NT2/D1 (cell line): ENCODE measurements at regions not wholly inside any gene's neighbourhood (a gene's known extent, or its start where the extent isn't known, plus 50 kb on each side); places are given as distances from the start of the nearest gene placed in this dataset.

Experiments used
- DNase-seq: peaks from one replicate; pipeline ENCODE4 v3.0.0-alpha.2; 2011; ENCODE audit warnings: low read depth, low spot score
- H3K27me3 ChIP-seq: 2 replicates; pipeline ENCODE4 v1.6.0; 2011; ENCODE audit warnings: mild to moderate bottlenecking; ENCODE audit not compliant: insufficient read length, insufficient read depth
- H3K36me3 ChIP-seq: 2 replicates; pipeline ENCODE4 v1.6.1; 2011; ENCODE audit warnings: mild to moderate bottlenecking, low read length, mixed read lengths; ENCODE audit not compliant: insufficient read depth, insufficient read length
- H3K4me1 ChIP-seq: 2 replicates; pipeline ENCODE4 v1.5.1; 2011; ENCODE audit not compliant: insufficient read depth, insufficient read length
- H3K4me3 ChIP-seq: 2 replicates; pipeline ENCODE4 v1.5.1; 2011; ENCODE audit warnings: low read depth; ENCODE audit not compliant: insufficient read length
- H3K9ac ChIP-seq: 2 replicates; pipeline ENCODE4 v1.6.0; 2011; ENCODE audit warnings: low read depth; ENCODE audit not compliant: insufficient read length
- H3K9me3 ChIP-seq: 2 replicates; pipeline ENCODE4 v1.5.1; 2011; ENCODE audit warnings: mild to moderate bottlenecking, low read length; ENCODE audit not compliant: insufficient read depth
- SUZ12 ChIP-seq: IDR thresholded peaks from 2 replicates; pipeline ENCODE4 v1.6.1; 2011; ENCODE audit not compliant: insufficient read length, insufficient read depth; ENCODE audit errors: extremely low read depth
- YY1 ChIP-seq: IDR thresholded peaks from 2 replicates; pipeline ENCODE4 v1.6.1; 2011; ENCODE audit not compliant: insufficient read length, insufficient read depth
- ZNF274 ChIP-seq: IDR thresholded peaks from 2 replicates; pipeline ENCODE4 v1.6.1; 2011; ENCODE audit warnings: mild to moderate bottlenecking, low read depth, low read length

DNA sequence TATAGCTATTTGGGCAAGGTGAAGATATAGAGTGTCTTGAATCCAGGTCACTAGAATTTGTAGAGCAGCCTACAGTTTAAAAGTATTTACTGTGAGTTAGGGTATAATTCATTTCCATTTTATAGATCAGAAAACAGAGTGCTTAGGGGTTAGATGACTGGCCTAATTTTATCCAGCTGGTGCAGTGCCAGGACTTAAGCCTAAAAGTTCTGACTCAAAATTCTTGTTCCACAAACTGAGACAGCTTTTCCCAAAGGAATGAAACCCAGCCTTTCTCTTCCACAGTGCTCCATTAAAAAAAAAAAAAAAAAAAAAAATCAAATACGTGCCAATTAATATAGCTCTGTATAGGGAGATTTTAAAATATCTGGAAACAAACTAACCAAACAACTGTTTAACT, 441.0 kb upstream of the MARCKS start:
- DNase-seq = no peak
- no peak overlapping the region for H3K4me3 ChIP-seq
- no peaks in the 10 kb centered on the region for H3K36me3 ChIP-seq
- H3K9me3 ChIP-seq = no peaks in the 10 kb centered on the region
- no peak overlapping the region for H3K9ac ChIP-seq
- H3K27me3 ChIP-seq = no peaks in the 10 kb centered on the region
- TF ChIP-seq SUZ12 = no peak
- no peak for TF ChIP-seq ZNF274
- TF ChIP-seq YY1 = no peak
- no peaks in the 10 kb centered on the region for H3K4me1 ChIP-seq

DNA sequence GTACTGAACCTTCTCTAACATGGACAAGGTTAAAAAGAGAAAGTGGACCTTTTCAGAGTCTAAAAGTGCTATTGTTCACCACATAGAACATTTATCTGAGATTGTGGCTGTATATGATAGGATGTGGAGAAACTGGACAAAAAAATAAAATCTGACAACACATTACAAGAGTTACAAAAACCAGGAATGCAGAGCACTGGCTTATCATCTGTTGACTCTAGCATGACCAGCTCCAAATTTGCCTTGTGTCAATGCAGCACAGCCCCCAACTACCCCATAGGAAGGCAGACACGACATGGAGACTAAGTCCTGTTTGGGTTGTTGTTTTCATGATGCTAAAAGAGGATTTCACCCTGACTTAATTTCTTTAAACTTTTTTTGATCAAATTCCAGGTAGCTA, 436.9 kb upstream of the MARCKS start:
- H3K27me3 ChIP-seq = no peaks in the 10 kb centered on the region
- H3K9ac ChIP-seq = no peak overlapping the region
- H3K4me3 ChIP-seq = no peak overlapping the region
- H3K4me1 ChIP-seq = no peaks in the 10 kb centered on the region
- no peaks in the 10 kb centered on the region for H3K36me3 ChIP-seq
- TF ChIP-seq ZNF274 (no peak), SUZ12 (no peak), YY1 (no peak)
- H3K9me3 ChIP-seq = no peaks in the 10 kb centered on the region
- DNase-seq = no peak

GRCh38 chr6:113421997-113422396, 435.1 kb upstream of the MARCKS start:
- Histone ChIP-seq H3K27me3 (no peaks in the 10 kb centered on the region), H3K9ac (no peak overlapping the region), H3K4me3 (no peak overlapping the region), H3K4me1 (no peaks in the 10 kb centered on the region), H3K36me3 (no peaks in the 10 kb centered on the region), H3K9me3 (no peaks in the 10 kb centered on the region)
- no peak for TF ChIP-seq SUZ12
- no peak for TF ChIP-seq ZNF274
- TF ChIP-seq YY1 = no peak
- no peak for DNase-seq

GRCh38 chr6:113423956-113424355, 433.2 kb upstream of the MARCKS start:
- Histone ChIP-seq H3K9ac (no peak overlapping the region), H3K27me3 (no peaks in the 10 kb centered on the region), H3K9me3 (no peaks in the 10 kb centered on the region), H3K4me3 (no peak overlapping the region), H3K36me3 (no peaks in the 10 kb centered on the region), H3K4me1 (no peaks in the 10 kb centered on the region)
- TF ChIP-seq ZNF274 = no peak
- no peak for TF ChIP-seq YY1
- no peak for TF ChIP-seq SUZ12
- no peak for DNase-seq

DNA sequence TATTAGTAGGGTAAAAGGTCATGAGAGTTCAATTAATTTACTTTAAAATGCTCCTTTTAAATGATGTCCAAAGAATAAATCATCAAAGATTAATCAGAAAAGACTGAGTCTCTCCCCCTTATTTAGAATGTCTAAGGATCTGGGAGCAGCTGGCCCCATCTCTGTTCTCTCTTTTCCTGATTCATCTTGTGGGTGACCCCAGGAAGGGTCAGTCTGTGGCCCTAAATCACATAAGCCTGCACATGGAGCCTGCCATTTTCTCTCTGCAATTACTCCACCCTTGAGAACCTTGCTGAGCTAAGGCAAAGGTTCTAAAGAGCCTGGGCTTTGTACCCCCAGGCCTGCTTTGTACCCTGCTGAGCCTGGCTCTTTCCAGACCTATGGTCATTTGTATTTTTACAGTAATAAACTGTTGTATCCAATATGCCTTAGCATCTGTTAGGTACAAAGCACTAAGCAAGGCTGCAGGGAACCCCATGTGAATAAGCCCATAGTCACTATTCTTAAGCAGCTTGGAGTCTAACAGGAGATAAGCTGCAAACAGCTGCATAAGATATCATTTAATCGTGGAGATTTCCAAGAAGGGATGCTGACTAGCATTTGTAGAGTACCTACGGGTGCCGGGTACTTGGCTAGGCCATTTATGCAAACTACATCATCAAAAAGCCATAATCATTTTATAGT, 431.0 kb upstream of the MARCKS start:
- no peak overlapping the region for H3K9ac ChIP-seq
- H3K36me3 ChIP-seq = no peaks in the 10 kb centered on the region
- TF ChIP-seq SUZ12 = no peak
- TF ChIP-seq ZNF274 = no peak
- no peak for TF ChIP-seq YY1

GRCh38 chr6:113427617-113428016, 429.5 kb upstream of the MARCKS start:
- H3K9me3 ChIP-seq = no peaks in the 10 kb centered on the region

More for the DNA sequence above, 431.0 kb upstream of the MARCKS start:
- Histone ChIP-seq H3K4me3 (no peak overlapping the region), H3K9me3 (no peaks in the 10 kb centered on the region), H3K27me3 (no peaks in the 10 kb centered on the region), H3K4me1 (no peaks in the 10 kb centered on the region)
- DNase-seq = no peak

GRCh38 chr6:113428702-113429101, 428.4 kb upstream of the MARCKS start:
- Histone ChIP-seq H3K4me3 (no peak overlapping the region), H3K9ac (no peak overlapping the region), H3K9me3 (no peaks in the 10 kb centered on the region), H3K36me3 (no peaks in the 10 kb centered on the region), H3K4me1 (no peaks in the 10 kb centered on the region), H3K27me3 (no peaks in the 10 kb centered on the region)
- DNase-seq = no peak
- TF ChIP-seq SUZ12 (no peak), ZNF274 (no peak), YY1 (no peak)

More at GRCh38 chr6:113427617-113428016, 429.5 kb upstream of the MARCKS start:
- H3K4me1 ChIP-seq = no peaks in the 10 kb centered on the region
- no peaks in the 10 kb centered on the region for H3K27me3 ChIP-seq
- no peak overlapping the region for H3K9ac ChIP-seq
- H3K36me3 ChIP-seq = no peaks in the 10 kb centered on the region
- no peak overlapping the region for H3K4me3 ChIP-seq
- TF ChIP-seq SUZ12 (no peak), ZNF274 (no peak), YY1 (no peak)
- DNase-seq = no peak

- Histone ChIP-seq H3K4me3 (no peak overlapping the region), H3K9me3 (no peaks in the 10 kb centered on the region), H3K9ac (no peak overlapping the region), H3K36me3 (no peaks in the 10 kb centered on the region), H3K4me1 (no peaks in the 10 kb centered on the region), H3K27me3 (no peaks in the 10 kb centered on the region)
- TF ChIP-seq ZNF274 (no peak), YY1 (no peak), SUZ12 (no peak)
- DNase-seq = no peak
Measured at GRCh38 chr6:113432521-113433334, 424.4 kb upstream of the MARCKS start.
